ENCODE measurements at regions not wholly inside any gene's neighbourhood (a gene's known extent, or its start where the extent isn't known, plus 50 kb on each side); places are given as distances from the start of the nearest gene placed in this dataset.
"Not testable (repeated sequence)": the region's sequence is repeated elsewhere in the genome, so short reads cannot be mapped to it uniquely, and the experiment has no call there.

- no peak for DNase-seq
These were observed 331.5 kb upstream of the CNTNAP2 start for GRCh38 chr7:145784809-145785780.

DNA sequence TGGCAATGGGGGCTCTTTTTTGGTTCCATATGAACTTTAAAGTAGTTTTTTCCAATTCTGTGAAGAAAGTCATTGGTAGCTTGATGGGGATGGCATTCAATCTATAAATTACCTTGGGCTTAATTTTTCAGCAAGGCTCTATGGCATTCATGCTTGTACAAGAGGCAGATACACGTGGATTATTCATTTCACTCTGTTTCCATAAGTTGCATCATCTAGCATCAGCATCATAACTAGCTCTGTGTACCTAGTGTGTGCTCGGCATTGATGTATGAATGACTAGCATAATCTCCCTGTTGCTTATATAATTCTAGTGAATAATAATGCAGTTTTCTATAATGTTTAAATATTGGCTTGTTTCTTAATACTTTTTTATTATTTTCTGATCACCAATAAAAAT lies 335.2 kb upstream of the CNTNAP2 start:
- DNase-seq: not testable (repeated sequence)

- DNase-seq: no peak
These were observed 337.5 kb upstream of the CNTNAP2 start for GRCh38 chr7:145779140-145779539.

DNA sequence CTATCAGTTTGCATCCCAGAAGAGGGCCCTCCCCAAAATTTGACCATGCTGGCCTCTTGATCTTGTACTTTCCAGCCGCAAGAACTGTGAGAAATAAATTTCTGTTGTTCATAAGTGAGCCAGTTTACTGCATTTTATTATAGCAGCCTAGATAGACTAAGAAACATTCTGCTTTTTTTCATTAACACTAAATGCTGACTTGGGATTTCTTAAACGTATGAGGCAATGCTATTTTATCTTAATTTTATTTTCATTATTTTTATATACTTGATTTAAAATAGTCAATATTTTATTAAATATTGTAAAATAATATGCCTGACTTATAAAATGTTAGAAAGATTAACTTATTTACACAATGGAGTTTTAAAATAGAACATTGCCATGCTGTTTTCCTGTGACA lies 341.8 kb upstream of the CNTNAP2 start:
- no peak for DNase-seq

- DNase-seq: no peak
These were observed 363.6 kb upstream of the CNTNAP2 start for GRCh38 chr7:145753004-145753403.

GRCh38 chr7:145737617-145738016 lies 379.0 kb upstream of the CNTNAP2 start:
- no peak for DNase-seq

DNA sequence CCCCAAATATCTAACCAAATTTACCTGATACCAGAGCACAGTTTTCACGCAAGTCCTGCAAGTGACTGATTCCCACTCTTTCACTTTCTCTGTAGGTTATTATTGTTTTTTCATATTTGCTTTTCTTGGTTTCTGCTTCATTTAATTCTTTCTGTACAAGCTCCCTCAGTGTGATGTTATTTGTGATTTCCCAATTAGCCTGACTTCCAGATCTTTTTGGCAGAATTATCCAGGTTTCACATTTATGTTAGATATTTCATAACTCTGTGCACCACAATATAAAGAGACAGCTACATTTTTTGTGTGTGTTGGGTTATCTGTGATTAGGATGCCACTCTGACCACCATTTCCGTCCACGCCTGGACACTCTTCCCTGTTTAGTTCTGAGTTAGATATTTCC lies 381.5 kb upstream of the CNTNAP2 start:
- DNase-seq: no peak

DNA sequence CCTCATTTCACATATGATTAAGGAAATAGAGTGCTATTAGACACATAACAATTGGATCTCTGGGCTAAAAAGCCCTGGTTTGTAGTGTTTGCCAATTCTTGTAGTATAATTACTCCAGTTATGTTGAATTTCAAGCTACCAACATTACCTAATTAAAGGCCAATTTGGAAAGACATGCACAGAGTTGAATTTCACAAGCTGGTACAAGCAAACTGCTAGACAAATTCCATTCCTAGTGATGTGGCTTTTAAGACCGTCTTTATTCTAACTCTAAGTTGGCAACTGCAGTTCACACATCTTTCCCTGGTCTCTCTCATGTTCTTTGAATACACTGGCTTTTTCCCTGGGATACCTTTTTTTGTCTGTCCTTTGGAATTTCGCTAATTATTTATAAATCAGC lies 384.1 kb upstream of the CNTNAP2 start:
- no peak for DNase-seq

GRCh38 chr7:145729691-145730090 lies 386.9 kb upstream of the CNTNAP2 start:
- DNase-seq: no peak

GRCh38 chr7:145718129-145718528 lies 398.5 kb upstream of the CNTNAP2 start:
- no peak for DNase-seq

DNA sequence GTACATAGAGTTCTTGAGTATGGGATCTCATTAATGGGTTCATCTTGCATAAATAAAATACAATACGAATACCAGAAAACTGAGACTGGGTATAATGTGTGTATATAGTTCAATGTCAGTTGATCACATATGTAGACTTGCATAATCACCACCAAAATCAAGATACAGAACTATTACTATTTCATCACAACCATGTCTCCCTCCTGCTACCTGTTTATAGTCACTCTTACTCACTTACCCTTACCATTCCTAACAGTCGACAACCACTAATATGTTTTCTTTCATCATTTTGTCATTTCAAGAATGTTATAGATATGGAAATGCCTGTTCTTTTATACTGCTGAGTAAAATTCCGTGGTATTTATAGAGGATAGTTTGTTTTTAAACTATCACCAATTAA lies 416.1 kb upstream of the CNTNAP2 start:
- no peak for DNase-seq

DNA sequence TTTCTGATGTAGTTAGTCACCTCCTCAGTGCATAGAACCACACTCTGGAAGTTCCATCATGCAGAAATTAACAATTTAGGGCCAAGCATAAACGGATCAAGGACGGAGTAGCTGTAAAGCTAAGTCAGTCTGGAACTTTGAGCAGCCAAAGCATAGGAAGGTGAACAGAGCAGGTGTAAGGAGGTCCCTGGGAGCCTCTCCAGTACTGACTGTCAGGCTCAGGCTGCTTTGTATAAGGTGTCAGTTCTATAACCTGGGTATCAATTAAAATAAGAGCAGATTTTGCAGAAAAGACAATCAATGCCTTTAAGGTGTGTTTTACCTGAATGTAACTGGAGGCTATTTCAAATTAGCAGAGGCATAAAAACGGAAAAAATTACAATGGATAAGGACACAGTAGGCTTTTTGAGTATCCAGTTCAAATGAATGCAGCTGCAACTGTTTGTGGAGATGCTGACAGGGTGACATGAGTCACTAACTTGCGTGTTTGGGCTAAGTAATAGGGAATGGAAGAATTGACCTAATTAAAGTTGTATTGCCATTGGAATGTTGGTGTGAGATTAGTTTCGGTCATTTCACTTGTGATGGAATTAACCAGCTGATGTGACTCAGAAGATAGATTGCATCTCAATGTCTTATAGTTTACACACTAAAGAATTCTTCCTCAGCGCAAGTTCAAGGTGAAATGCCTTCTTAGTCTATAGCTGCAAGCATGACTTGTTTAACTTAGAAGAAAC lies 417.9 kb upstream of the CNTNAP2 start:
- no peak for DNase-seq

- DNase-seq: not testable (repeated sequence)
These were observed 419.0 kb upstream of the CNTNAP2 start for GRCh38 chr7:145697412-145698107.

DNA sequence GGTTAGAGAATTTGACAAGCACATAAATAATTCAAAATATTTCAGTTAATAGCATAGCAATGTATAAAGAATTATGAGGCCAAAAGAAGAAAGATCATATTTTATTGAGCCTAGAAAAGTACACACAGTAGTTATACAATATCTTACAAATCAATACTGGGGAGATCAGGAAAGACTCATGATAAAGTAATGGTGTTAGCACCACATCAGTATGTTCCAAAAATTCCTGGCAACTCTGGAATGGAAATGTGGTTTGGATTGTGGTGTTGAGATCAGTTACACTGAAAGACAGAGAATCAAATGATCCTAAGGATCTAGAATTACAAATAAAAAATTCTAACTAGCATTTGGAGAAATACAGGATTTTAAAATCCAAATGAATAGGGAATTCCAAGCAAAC lies 420.5 kb upstream of the CNTNAP2 start:
- no peak for DNase-seq

DNA sequence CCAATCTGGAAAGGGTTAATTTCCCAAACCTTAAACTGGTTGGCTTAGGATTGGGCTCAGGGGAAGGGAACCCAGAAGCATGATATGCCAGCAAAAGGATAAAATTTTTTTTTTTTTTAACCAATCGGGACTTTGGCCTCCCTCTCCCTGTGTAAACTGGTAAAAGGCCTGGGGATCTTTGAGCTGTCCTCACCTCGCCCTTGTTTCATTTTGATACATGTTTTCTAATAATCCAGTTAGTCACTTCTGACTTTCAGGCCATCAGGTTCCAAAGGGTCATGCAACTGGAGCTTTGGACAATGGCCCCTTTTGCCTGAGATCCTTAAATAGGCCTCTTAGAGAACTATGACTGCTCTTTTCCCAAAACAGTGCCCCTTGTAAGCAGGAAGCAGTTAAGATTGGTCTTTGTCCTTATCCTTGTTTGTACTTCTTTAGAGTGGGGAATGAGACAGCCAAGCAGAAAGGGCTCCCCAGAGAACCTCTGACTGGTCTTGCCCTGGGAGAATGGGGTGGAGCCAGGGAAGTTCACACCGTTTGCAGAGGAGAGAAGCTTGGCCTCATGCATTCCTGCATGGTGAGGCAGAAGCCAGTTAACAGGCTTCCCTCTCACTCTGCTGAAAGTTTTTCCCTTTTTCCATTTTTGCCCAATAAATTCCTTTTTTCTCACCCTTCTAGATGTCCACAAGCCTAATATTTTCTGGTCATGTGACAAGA lies 424.2 kb upstream of the CNTNAP2 start:
- no peak for DNase-seq

GRCh38 chr7:145691377-145691914 lies 425.2 kb upstream of the CNTNAP2 start:
- DNase-seq: no peak

DNA sequence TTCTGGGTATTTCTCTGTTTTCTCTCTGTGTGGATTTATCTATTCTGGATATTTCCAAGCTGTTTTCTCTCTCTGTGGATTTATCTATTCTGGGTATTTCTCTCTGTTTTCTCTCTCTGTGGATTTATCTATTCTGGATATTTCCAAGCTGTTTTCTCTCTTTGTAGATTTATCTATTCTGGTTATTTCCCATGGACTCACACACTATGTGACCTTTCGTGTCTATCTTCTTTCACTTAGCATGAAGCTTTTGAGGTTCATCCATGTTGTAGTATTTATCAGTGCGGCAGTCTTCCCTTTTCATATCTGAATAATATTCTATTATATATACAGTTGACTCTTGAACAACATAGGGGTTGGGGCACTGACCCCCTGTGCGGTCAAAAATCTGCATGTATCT lies 435.0 kb upstream of the CNTNAP2 start:
- no peak for DNase-seq

DNA sequence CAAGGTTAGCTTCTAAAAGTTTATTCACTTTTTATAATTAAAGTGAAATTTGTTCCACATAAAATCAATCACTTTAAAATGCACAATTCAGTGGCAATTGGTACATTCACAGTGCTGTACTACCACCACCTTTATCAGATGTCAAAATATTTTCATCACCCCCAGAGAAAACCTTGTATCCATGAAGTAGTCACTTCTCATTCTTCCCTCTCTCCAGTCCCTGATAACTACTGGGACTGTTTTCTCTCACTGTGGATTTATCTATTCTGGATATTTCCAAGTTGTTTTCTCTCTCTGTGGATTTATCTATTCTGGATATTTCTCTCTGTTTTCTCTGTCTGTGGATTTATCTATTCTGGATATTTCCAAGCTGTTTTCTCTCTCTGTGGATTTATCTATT lies 435.4 kb upstream of the CNTNAP2 start:
- DNase-seq: no peak

DNA sequence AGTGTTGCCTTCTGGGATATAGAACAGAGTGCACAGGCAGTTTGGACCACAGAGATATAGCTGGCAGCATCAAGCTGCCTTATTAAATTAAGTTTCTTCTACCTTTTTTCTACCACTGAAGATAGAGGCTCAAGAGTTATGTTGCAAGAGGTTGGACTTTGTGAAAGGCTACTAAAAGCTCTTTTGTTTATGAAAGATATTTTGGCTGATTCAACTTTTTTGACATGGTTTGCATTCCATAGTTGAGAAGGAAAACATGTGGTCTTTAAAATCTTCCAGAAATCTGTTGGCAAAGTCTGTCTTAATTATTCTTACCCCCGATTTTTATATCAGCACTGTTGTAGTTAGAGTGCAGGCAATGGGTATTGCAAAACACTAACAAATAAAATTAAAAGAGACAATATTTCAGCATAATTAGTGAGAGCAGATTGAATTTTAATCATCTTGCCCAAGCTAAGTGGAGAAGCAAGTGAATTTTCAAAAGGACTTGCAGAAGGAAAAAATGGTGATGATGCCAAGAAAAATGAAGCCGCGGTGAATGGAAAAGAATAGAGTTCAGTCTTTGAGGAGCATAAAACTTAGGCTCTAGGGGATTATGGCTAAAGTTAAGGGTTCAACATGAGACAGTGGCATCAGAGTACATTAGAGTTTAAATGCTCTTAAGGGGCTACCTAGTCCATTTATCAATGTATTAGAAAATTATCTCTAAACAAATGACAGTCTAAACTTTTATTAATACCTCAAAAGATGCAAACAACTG lies 450.9 kb upstream of the CNTNAP2 start:
- DNase-seq: no peak

GRCh38 chr7:145655666-145656065 lies 460.9 kb upstream of the CNTNAP2 start:
- DNase-seq: no peak

GRCh38 chr7:145645135-145645515 lies 471.5 kb upstream of the CNTNAP2 start:
- no peak for DNase-seq
